Keratinocyte (primary cell): ENCODE measurements at regions not wholly inside any gene's neighbourhood (a gene's known extent, or its start where the extent isn't known, plus 50 kb on each side); places are given as distances from the start of the nearest gene placed in this dataset.

Experiments used
- DNase-seq: peaks from one replicate; pipeline ENCODE4 v3.0.0-alpha.2; 2011; ENCODE audit warnings: low read depth, missing footprints, low spot score
- FAIRE-seq: peaks from 2 replicates; lab custom pipeline; 2011; peaks lifted over from hg19 to GRCh38; lab: Jason Lieb, UNC
- H2AFZ ChIP-seq: 2 replicates; pipeline ENCODE4 v1.6.0; 2012; ENCODE audit warnings: low read length, control low read depth, inconsistent platforms; ENCODE audit not compliant: control insufficient read depth
- H3K27ac ChIP-seq: 2 replicates; pipeline ENCODE4 v1.5.1; 2011; ENCODE audit warnings: low read length; ENCODE audit not compliant: control insufficient read depth, insufficient read depth
- H3K27me3 ChIP-seq: 3 replicates; pipeline ENCODE4 v1.6.0; 2011; ENCODE audit warnings: low read length; ENCODE audit not compliant: control insufficient read depth, insufficient read depth; ENCODE audit errors: extremely low read depth
- H3K36me3 ChIP-seq, 2 experiments: 2 replicates in 1 of 2; 3 replicates in 1 of 2; pipeline ENCODE4 v1.5.1; 2011; ENCODE audit warnings: low read length in 2 of 2, mild to moderate bottlenecking in 1 of 2; ENCODE audit not compliant: control insufficient read depth in 2 of 2, insufficient read depth in 2 of 2; ENCODE audit errors: extremely low read depth in 1 of 2
- H3K4me1 ChIP-seq: 3 replicates; pipeline ENCODE4 v1.5.1; 2011; ENCODE audit warnings: low read length; ENCODE audit not compliant: control insufficient read depth, insufficient read depth; ENCODE audit errors: extremely low read depth
- H3K4me2 ChIP-seq: 3 replicates; pipeline ENCODE4 v1.6.0; 2011; ENCODE audit warnings: low read depth, low read length; ENCODE audit not compliant: control insufficient read depth, insufficient read depth; ENCODE audit errors: extremely low read depth
- H3K4me3 ChIP-seq, 3 experiments: fragments of 200-600 bp in 1 of 3; sonication (generic) in 1 of 3; 2 replicates in 2 of 3; 3 replicates in 1 of 3; pipeline ENCODE4 v1.5.1; 2011 to 2016; ENCODE audit warnings: low read length in 3 of 3, mild to moderate bottlenecking in 3 of 3, control low read depth in 2 of 3, inconsistent platforms in 1 of 3, low read depth in 1 of 3, mixed read lengths in 1 of 3, mixed run types in 1 of 3, moderate library complexity in 1 of 3; ENCODE audit not compliant: control insufficient read depth in 2 of 3, insufficient read depth in 2 of 3; ENCODE audit errors: extremely low read depth in 1 of 3
- H3K79me2 ChIP-seq: 2 replicates; pipeline ENCODE4 v1.6.0; 2012; ENCODE audit warnings: low read length; ENCODE audit not compliant: control insufficient read depth, insufficient read depth
- H3K9ac ChIP-seq: 3 replicates; pipeline ENCODE4 v1.6.0; 2011; ENCODE audit warnings: low read length; ENCODE audit not compliant: control insufficient read depth, insufficient read depth; ENCODE audit errors: extremely low read depth
- H3K9me1 ChIP-seq: 3 replicates; pipeline ENCODE4 v1.6.0; 2011; ENCODE audit warnings: low read length; ENCODE audit not compliant: control insufficient read depth, insufficient read depth; ENCODE audit errors: extremely low read depth
- H3K9me3 ChIP-seq: 2 replicates; pipeline ENCODE4 v1.5.1; 2012; ENCODE audit warnings: low read depth, low read length; ENCODE audit not compliant: control insufficient read depth
- H4K20me1 ChIP-seq: 3 replicates; pipeline ENCODE4 v1.6.0; 2011; ENCODE audit warnings: low read length; ENCODE audit not compliant: control insufficient read depth, insufficient read depth; ENCODE audit errors: extremely low read depth
- CTCF ChIP-seq, 3 experiments: IDR thresholded peaks in 1 of 3; conservative IDR thresholded peaks in 1 of 3; optimal IDR thresholded peaks in 1 of 3; 2 replicates in 2 of 3; 3 replicates in 1 of 3; pipeline versions ENCODE3 to v1.5.1; 2011; ENCODE audit warnings: low read length in 3 of 3, mild to moderate bottlenecking in 3 of 3, moderate library complexity in 2 of 3, control low read depth in 1 of 3, inconsistent platforms in 1 of 3; ENCODE audit not compliant: insufficient read depth in 2 of 3; ENCODE audit errors: extremely low read depth in 1 of 3
- EZH2 ChIP-seq: IDR thresholded peaks from one replicate; pipeline ENCODE4 v1.6.1; 2012; ENCODE audit warnings: inconsistent platforms, mild to moderate bottlenecking, low read length, moderate library complexity
- dilution Hi-C: fragments of 300-500 bp; cut with MboI; formaldehyde crosslinking; loops from one replicate; pipeline ENCODE4 v1.7.0; 2020; ENCODE audit warnings: low sequenced_read_pairs; ENCODE audit not compliant: extremely low pct_ligation_motif_present

DNA sequence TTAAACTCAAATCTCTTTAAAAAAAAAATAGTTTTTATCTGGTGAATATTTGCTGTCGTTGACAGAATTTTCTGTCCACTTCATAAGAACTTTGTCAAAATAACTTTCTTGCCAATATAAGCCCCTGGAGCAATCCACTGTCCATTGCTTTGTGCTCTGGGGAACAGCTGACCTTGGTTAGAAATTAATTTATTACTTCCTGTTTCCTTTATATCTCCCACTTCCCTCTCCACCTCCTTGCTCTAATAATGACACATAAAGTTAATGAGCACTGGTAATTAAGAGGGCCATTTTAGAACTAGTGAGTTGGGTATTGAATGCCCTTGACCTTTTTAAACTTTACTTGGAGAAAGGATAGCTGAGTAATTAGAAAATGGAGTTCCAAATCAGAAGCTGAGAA lies 151.3 kb upstream of the LEF1 start:
- no peak overlapping the region for H3K9ac ChIP-seq
- DNase-seq = no peak
- no peaks in the 10 kb centered on the region for H4K20me1 ChIP-seq
- no peak overlapping the region for H3K4me2 ChIP-seq
- H3K27ac ChIP-seq = no peak overlapping the region
- dilution Hi-C loops = no loop called here
- no peaks in the 10 kb centered on the region for H3K79me2 ChIP-seq
- no peak for FAIRE-seq
- H3K36me3 ChIP-seq = no peaks in the 10 kb centered on the region
- TF ChIP-seq CTCF (optimal IDR thresholded peaks at IDR 0.05 in 1 of 3, IDR thresholded peaks at IDR 0.05 in 1 of 3, conservative IDR thresholded peaks at IDR 0.05 in 1 of 3; ENCODE audit: extremely low read depth in 1 of 3, insufficient read depth in 2 of 3, low read length in 3 of 3) = no peak
- no peak for TF ChIP-seq EZH2
- no peak overlapping the region for H3K4me3 ChIP-seq
- H3K4me1 ChIP-seq = no peaks in the 10 kb centered on the region
- no peaks in the 10 kb centered on the region for H3K27me3 ChIP-seq
- no peaks in the 10 kb centered on the region for H3K9me1 ChIP-seq
- no peaks in the 10 kb centered on the region for H3K9me3 ChIP-seq
- H2AFZ ChIP-seq = no peak overlapping the region

DNA sequence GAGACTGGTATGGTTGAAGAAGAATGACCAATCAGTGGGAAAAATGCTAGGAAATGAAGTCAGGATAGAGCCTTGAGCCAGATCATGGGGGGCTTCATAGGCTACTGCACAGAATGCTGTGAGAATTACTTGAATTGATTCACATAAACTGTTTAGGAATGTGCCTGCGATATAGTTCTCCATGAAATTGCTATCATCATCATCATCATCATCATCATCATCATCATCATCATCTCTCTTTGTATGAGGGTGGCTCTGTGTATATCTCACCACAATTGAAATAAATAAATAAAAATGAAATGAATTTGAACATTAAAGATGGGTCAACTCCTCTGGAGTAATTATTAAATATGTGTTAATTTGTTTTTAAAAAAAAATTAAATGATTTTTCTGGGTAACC lies 148.6 kb upstream of the LEF1 start:
- Histone ChIP-seq H3K79me2 (no peaks in the 10 kb centered on the region), H3K36me3 (no peaks in the 10 kb centered on the region), H3K27me3 (no peaks in the 10 kb centered on the region), H3K4me1 (no peaks in the 10 kb centered on the region), H4K20me1 (no peaks in the 10 kb centered on the region), H3K27ac (no peak overlapping the region), H3K4me3 (no peak overlapping the region), H3K9me1 (no peaks in the 10 kb centered on the region), H2AFZ (no peak overlapping the region), H3K9me3 (no peaks in the 10 kb centered on the region), H3K4me2 (no peak overlapping the region), H3K9ac (no peak overlapping the region)
- FAIRE-seq (no peak), DNase-seq (no peak)
- dilution Hi-C loops = no loop called here
- TF ChIP-seq EZH2 = no peak
- no peak for TF ChIP-seq CTCF (optimal IDR thresholded peaks at IDR 0.05 in 1 of 3, IDR thresholded peaks at IDR 0.05 in 1 of 3, conservative IDR thresholded peaks at IDR 0.05 in 1 of 3; ENCODE audit: extremely low read depth in 1 of 3, insufficient read depth in 2 of 3, low read length in 3 of 3)
